NCI-H345 (cell line): ENCODE measurements at regions not wholly inside any gene's neighbourhood (a gene's known extent, or its start where the extent isn't known, plus 50 kb on each side); places are given as distances from the start of the nearest gene placed in this dataset.

ENCODE experiments used
- DNase-seq: peaks from one replicate; lab custom pipeline; 2025; lab: John Stamatoyannopoulos, UW

- no peak for DNase-seq
Measured at GRCh38 chr18:56173542-56174220, 464.7 kb downstream of the TXNL1 start.

- no peak for DNase-seq
Measured at GRCh38 chr18:56172527-56172926, 465.9 kb downstream of the TXNL1 start.

GRCh38 chr18:56171848-56172247 lies 466.5 kb downstream of the TXNL1 start:
- DNase-seq: no peak

GRCh38 chr18:56168049-56168781 lies 470.2 kb downstream of the TXNL1 start:
- no peak for DNase-seq

- no peak for DNase-seq
Measured at GRCh38 chr18:56167366-56167765, 471.0 kb downstream of the TXNL1 start.

- DNase-seq: no peak
Measured at GRCh38 chr18:56166914-56167313, 471.5 kb downstream of the TXNL1 start.

- no peak for DNase-seq
Measured at GRCh38 chr18:56165601-56166355, 472.6 kb downstream of the TXNL1 start.

- no peak for DNase-seq
Measured at GRCh38 chr18:56162311-56163265, 475.8 kb downstream of the TXNL1 start.

- no peak for DNase-seq
Measured at GRCh38 chr18:56161566-56162260, 476.7 kb downstream of the TXNL1 start.

- no peak for DNase-seq
Measured at GRCh38 chr18:56158676-56159075, 479.7 kb downstream of the TXNL1 start.

GRCh38 chr18:56157541-56157940 lies 480.9 kb downstream of the TXNL1 start:
- no peak for DNase-seq

GRCh38 chr18:56152551-56153310 lies 485.7 kb downstream of the TXNL1 start:
- DNase-seq: no peak

- DNase-seq: no peak
Measured at GRCh38 chr18:56148373-56148772, 490.0 kb downstream of the TXNL1 start.

GRCh38 chr18:56146565-56146964 lies 491.8 kb downstream of the TXNL1 start:
- no peak for DNase-seq

GRCh38 chr18:56142001-56142400 lies 496.4 kb downstream of the TXNL1 start:
- no peak for DNase-seq

- no peak for DNase-seq
Measured at GRCh38 chr18:56139792-56140254, 498.6 kb downstream of the TXNL1 start.

GRCh38 chr18:56139372-56139771 lies 499.0 kb downstream of the TXNL1 start:
- DNase-seq: no peak

GRCh38 chr18:56136105-56136504 lies 502.3 kb downstream of the TXNL1 start:
- DNase-seq: no peak

GRCh38 chr18:56130481-56130880 lies 507.9 kb downstream of the TXNL1 start:
- DNase-seq: no peak

- DNase-seq: no peak
Measured at GRCh38 chr18:56128153-56128791, 510.1 kb downstream of the TXNL1 start.
